GM18861 (cell line): ENCODE measurements at regions not wholly inside any gene's neighbourhood (a gene's known extent, or its start where the extent isn't known, plus 50 kb on each side); places are given as distances from the start of the nearest gene placed in this dataset.
"Not testable (repeated sequence)": the region's sequence is repeated elsewhere in the genome, so short reads cannot be mapped to it uniquely, and the experiment has no call there.

ENCODE experiments used
- ATAC-seq: cut with Tn5 transposase; IDR thresholded peaks from one replicate; pipeline ENCODE4 v1.9.1; 2021; ENCODE audit not compliant: unreplicated experiment

DNA sequence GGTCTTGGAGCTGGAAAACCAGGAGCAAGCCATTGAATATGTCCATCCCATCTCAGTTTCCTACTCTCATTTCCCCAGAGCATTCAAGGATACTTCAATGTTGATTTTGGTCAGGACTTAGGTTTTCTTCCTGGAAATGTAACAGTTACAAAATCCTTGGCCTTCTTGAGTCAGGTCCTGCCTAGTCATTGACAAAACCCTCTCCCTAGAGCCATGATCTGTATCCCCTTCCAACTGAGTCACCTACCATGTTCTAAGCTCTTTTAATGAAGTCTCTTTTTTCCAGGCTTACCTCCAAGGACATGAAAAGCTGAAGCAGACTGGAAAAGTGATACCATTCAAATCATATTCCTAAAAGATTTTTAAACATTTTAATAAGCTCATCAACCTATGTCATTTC, 549.2 kb downstream of the GALC start:
- ATAC-seq, result no peak

DNA sequence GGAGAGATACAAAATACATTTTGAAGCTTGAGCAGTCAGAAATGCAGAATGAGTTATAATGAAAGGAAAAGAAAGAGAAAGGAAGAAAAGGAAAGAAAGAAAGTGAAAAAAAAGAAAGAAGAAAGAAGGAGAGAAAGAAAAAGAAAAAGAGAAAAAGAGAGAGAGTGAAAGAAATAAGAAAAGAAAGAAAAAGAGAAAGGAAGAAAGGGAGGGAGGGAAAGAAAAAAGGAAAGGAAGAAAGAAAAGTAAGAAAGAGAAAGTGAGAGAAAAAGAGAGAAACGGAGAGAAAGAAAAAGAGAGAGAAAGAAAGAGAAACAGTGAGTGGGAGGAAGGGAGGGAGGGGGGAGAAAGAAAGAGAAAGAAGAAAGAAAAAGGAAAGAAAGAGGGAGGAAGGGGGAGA, 549.9 kb downstream of the GALC start:
- ATAC-seq, result no peak

DNA sequence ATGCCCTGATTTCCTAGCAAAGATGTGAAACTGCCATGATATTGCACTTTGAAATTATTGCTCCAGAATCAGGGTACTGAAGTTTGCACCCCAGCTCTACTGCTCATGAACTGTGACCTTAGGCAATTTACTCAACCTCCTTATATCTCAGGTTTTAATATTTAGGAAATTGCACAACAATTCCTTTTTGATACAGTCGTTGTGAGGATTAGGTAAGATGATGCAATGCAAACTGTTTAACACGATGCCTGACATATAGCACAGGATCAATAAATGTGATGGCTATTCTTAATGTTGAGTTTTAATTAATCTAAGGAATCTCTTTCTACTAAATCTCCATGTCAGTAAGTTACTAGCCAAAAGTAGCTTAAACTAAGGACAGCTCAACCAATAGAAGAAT, 555.8 kb downstream of the GALC start:
- ATAC-seq, result no peak

- no peak for ATAC-seq
These were observed 558.3 kb downstream of the GALC start for GRCh38 chr14:87434680-87435079.

- no peak for ATAC-seq
These were observed 559.0 kb downstream of the GALC start for GRCh38 chr14:87434011-87434410.

DNA sequence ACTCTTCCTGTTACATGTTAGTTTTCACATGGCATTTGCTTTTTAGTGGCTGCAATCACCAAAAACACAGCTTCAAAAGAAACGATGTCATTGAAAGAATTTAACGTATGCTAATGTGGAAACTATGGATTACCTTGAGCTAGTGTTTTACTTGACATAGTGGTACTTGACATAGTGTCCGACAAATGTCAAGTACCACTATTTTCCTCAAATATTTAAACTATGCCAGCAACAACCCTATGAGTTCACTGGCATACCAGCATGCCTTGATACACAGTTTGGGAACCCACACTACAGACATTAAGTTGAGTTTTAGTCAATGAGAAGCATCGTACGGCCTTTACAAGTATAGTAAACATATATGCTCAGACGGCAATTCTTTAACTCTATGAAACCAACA, 560.3 kb downstream of the GALC start:
- no peak for ATAC-seq

DNA sequence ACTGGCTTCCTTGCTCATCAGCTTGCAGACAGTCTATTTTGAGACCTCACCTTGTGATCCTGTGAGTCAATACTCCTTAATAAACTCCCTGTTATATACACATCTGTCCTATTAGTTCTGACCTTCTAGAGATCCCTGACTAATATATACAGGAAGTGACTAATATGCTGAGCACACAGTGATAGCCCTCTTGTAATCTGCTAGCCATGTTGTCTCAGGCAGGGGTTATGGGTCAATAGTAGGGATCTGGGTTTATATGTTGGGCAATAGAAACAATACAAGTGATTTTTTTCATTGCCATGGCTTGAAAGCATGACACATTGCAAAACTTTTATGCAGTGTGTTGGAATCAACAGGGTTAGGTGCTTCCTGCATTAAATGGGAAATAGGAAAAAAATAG, 562.2 kb downstream of the GALC start:
- no peak for ATAC-seq

- ATAC-seq, result no peak
These were observed 562.8 kb downstream of the GALC start for GRCh38 chr14:87430214-87430613.

DNA sequence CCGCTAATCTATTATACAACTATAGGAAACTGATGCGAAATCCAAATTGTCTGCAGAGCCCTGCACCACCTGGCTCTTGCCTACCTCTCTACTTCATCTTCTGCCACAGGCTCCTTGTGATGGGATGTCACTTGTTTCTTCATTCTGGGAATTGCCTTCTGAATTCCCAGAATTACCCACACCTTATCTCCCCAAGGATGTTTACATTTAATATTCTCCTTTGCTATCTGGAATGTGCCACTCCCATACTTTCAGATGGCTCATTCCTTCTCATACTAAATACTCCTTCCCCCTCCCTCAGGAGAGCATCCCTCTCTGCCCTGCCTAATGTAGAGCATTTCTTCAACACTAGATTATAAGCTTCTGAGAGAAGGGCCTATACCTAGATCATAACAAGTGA, 573.1 kb downstream of the GALC start:
- ATAC-seq, result no peak

DNA sequence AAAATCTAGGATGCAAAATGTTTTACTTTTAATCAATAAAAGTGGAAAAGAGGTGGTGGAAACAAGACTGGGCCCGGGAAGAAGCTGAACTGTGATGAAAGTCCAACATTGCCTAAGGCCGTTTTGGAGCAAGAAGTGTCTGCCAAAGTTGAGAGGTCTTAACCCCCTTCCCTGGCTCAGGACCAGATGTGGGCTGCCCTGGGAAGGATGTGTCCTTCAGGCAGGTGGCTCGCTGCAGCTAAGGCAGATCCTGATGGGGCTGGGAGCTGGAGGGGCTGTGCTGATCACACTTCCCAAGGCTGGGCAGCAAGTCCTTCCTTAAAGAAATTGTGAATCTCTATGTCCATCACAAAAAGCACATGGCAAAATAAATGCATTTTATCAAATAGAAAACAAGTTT, 581.6 kb downstream of the GALC start:
- no peak for ATAC-seq

DNA sequence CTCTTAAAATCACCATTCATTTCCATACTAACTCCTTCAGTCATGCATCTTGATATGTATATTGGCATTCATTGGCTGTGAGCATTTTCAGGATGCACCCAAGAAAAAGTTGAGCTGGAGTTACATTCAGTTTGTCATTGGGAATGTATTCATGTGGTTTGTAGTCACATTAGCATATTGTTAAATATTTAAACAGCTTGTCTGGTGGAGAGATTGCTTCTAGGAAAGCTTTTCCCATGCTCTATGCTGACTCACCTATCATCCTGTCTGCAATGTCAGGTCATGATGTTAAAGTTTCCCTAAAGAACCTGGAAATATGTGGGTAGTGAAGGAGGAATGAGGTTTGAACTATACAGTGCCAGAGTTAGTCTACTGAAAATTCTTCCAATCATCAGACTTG, 583.6 kb downstream of the GALC start:
- ATAC-seq, result no peak

DNA sequence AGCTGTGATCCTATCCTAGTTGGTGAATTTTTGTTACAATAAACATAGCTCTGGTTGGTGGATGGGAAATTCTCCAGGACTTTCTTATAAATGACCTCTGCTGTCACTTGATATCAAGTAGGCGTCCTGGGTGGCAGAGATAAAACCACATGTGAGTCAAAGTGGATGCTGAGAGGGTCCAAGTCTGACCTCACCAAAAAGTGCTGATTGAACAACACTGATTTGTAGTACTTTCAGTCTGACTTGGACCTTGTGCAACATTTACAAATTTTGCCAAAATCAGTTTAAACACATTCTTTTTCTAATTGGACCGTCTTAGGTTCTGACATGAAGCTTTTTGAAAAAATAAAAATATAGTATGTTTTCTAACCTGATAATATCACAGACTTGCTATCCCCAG, 585.6 kb downstream of the GALC start:
- no peak for ATAC-seq

GRCh38 chr14:87405563-87405962, 587.4 kb downstream of the GALC start:
- no peak for ATAC-seq

DNA sequence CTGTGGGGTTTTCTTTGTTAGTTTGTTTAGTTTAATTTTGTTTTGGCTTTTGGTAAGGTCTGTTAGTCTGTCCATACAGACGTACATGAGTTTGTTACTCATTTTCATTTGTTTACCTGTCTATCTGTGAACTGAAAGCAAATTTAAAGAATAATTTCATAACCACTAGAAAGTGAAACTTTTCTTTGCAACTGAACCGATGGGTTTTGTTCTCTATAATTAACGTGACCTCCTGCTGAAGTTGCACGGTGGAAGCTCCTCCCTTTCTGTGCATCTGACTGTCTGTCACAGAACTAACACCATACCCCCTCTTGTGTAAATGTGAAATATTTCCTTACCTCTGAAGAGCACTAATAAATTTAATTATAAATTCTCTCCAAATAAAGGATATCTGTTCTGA, 595.5 kb downstream of the GALC start:
- ATAC-seq, result no peak

- no peak for ATAC-seq
These were observed 601.9 kb downstream of the GALC start for GRCh38 chr14:87391066-87391465.

DNA sequence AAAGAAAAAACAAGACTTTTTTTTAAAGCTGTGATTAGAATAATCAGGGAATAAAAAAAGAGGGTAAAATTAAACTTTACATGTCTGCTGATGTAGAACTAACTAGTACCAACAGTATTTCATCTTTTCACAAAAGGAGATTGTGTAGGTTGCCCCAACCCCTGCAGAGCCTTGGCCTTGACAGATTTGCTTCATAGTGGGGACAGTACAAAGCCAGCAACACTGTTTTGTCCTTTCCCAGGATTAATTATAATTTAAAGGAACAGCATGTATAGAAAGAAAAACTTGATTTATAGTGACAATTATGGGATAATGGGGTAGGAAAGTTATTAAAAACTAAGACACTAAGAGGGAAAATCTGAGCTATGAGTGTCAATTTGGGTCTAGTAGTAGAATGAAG, 604.0 kb downstream of the GALC start:
- ATAC-seq, result no peak

DNA sequence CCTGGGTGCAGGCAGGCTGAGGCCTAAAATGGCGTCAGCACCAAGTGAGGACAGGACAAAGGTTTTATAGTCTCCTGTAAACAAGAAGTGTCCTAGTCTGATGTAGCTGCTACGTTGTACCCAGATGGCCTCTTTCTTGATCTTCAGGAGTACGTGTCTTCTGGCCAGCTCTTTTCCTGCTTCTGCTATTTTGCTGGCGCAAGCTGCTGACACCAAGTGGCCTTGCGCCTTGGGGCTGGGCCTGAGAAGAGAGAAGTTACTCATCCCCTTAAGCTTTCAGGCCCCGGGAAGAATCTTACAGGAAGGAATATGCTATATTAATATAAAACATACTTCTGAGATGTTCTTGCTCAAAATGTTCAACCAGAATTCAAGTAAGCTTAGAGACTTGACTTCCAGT, 605.2 kb downstream of the GALC start:
- no peak for ATAC-seq

- ATAC-seq, result no peak
These were observed 606.5 kb downstream of the GALC start for GRCh38 chr14:87386524-87386923.

DNA sequence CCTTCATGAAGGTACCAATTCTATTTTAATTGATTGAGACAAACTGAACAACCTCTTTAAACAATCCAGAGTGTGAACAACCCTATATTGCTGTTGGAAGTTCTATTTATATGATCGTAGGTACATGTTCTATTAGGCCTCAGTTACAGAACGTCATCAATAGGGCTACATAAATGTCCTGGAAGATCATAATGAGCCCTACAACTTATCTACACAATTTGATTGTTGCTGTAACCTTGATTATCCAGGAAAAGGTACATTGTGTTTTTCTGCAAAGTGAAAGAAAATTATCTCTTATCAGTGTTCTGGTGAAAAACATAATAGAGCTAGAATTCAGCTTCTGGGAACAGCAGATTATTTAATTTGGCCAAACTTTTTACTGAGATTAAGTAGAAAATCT, 612.9 kb downstream of the GALC start:
- no peak for ATAC-seq

GRCh38 chr14:87368751-87369150, 624.2 kb downstream of the GALC start:
- ATAC-seq, result no peak

DNA sequence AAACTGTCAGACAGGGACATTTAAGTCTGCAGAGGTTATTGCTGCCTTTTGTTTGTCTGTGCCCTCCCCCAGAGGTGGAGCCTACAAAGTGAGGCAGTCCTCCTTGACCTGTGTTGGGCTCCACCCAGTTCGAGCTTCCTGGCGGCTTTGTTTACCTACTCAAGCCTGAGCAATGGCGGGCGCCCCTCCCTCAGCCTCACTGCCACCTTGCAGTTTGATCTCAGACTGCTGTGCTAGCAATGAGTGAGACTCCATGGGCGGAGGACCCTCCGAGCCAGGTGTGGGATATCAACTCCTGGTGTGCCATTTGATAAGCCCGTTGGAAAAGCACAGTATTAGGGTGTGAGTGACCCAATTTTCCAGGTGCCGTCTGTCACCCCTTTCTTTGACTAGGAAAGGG, 632.7 kb downstream of the GALC start:
- ATAC-seq, result not testable (repeated sequence)

GRCh38 chr14:87351007-87351406, 642.0 kb downstream of the GALC start:
- ATAC-seq, result no peak

- ATAC-seq, result no peak
These were observed 643.1 kb downstream of the GALC start for GRCh38 chr14:87349921-87350320.

DNA sequence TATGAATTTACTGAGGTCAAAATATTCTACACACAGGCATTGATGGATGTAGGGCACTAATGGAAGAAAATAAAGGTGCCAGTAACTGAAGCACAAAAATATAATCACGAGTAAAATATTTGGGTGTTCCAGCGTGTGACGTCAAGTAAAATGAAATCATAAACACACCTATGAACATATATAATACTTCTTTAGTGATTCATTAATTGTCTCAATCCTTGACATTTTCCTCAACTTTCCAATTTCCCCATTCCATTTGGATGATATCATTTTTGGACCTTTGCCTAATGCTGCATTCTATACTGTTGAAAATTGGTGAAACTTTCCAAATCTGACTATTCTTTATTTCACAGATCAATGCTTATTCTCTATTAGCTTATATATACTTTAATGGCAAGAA, 649.3 kb downstream of the GALC start:
- no peak for ATAC-seq
